Breast epithelium (tissue), 4 donors: ENCODE measurements at regions not wholly inside any gene's neighbourhood (a gene's known extent, or its start where the extent isn't known, plus 50 kb on each side); places are given as distances from the start of the nearest gene placed in this dataset.

Source experiments
- DNase-seq, 2 donors: peaks; one replicate each; pipeline ENCODE4 v3.0.0-alpha.2; 2019; ENCODE audit warnings: low spot score in 2 of 2
- H3K27ac ChIP-seq, 2 donors: fragments of 200-600 bp; sonication (generic) in 1 of 2; one replicate each; pipeline ENCODE4 v1.5.1; 2016 to 2019; ENCODE audit warnings: mild to moderate bottlenecking in 1 of 2
- H3K27me3 ChIP-seq, 2 donors: fragments of 200-600 bp; sonication (generic) in 1 of 2; one replicate each; pipeline versions ENCODE4 v1.5.1 to v1.6.0; 2017 to 2019; ENCODE audit warnings: control low read depth in 1 of 2, mild to moderate bottlenecking in 1 of 2
- H3K36me3 ChIP-seq: fragments of 200-600 bp; one replicate; pipeline ENCODE4 v1.5.1; 2019
- H3K4me1 ChIP-seq, 2 donors: fragments of 200-600 bp; sonication (generic); one replicate each; pipeline ENCODE4 v1.5.1; 2016 to 2019; ENCODE audit warnings: control low read depth in 1 of 2
- H3K4me3 ChIP-seq, 3 donors: fragments of 200-600 bp; sonication (generic); 1 replicate in 2 of 3; 2 replicates in 1 of 3; pipeline ENCODE4 v1.5.1; 2016 to 2019; ENCODE audit warnings: mild to moderate bottlenecking in 3 of 3, moderate library complexity in 2 of 3
- H3K9me3 ChIP-seq, 2 donors: fragments of 200-600 bp; sonication (generic) in 1 of 2; one replicate each; pipeline ENCODE4 v1.5.1; 2016 to 2019; ENCODE audit warnings: control low read depth in 1 of 2
- CTCF ChIP-seq, 3 donors: fragments of 450-650 bp; IDR thresholded peaks; one replicate each; pipeline ENCODE4 v1.5.1; 2016 to 2017; ENCODE audit warnings: antibody characterized with exemption in 3 of 3, mild to moderate bottlenecking in 3 of 3, moderate library complexity in 3 of 3
- POLR2A ChIP-seq: fragments of 450-650 bp; IDR thresholded peaks from one replicate; pipeline ENCODE4 v1.6.1; 2016; ENCODE audit warnings: antibody characterized with exemption, mild to moderate bottlenecking, moderate library complexity
- POLR2AphosphoS5 ChIP-seq, 3 donors: sonication (generic); formaldehyde crosslinking; IDR thresholded peaks; one replicate each; pipeline ENCODE4 v1.6.1; 2017; ENCODE audit warnings: antibody characterized with exemption in 3 of 3
- intact Hi-C: fragments of 100-400 bp; cut with DNase I; formaldehyde crosslinking; loops from one replicate; pipeline ENCODE4 v1.15.1; 2023; ENCODE audit warnings: low total_unique reads

GRCh38 chr10:32205670-32206069, 141.3 kb downstream of the EPC1 start:
- Histone ChIP-seq H3K4me1 (no peaks in the 10 kb centered on the region), H3K9me3 (peaks cover 0 to 3% of the 10 kb centered on the region in 2 donors), H3K27ac (no peak overlapping the region), H3K36me3 (no peaks in the 10 kb centered on the region), H3K27me3 (no peaks in the 10 kb centered on the region), H3K4me3 (no peak overlapping the region)
- intact Hi-C loops = no loop called here
- no peak for DNase-seq
- TF ChIP-seq CTCF (IDR thresholded peaks at IDR 0.05) (no peak), POLR2AphosphoS5 (IDR thresholded peaks at IDR 0.05) (no peak), POLR2A (no peak)

DNA sequence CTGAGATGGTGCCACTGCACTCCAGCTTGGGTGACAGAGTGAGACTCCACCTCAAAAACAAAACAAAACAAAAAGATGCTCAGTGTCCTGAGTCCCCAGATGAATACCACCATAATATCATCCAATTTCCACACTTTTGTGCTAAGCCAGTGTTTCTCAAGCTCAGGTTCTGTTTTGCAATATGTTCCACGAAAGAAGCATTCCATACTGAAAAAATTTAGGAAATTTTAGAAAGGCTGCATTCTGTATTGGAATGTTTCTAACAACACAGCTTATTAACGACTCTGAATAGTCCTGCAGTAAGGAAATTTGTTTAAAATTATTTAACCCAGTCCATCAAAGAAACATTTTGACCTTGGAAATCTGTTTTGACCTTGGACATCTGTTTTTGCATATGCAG, 142.4 kb downstream of the EPC1 start:
- intact Hi-C loops = no loop called here
- no peak for TF ChIP-seq POLR2AphosphoS5 (IDR thresholded peaks at IDR 0.05)
- TF ChIP-seq POLR2A = no peak
- no peak for TF ChIP-seq CTCF (IDR thresholded peaks at IDR 0.05)
- H3K36me3 ChIP-seq = no peaks in the 10 kb centered on the region
- H3K27me3 ChIP-seq = no peaks in the 10 kb centered on the region
- DNase-seq = no peak
- no peak overlapping the region for H3K27ac ChIP-seq
- no peak overlapping the region for H3K4me3 ChIP-seq
- no peaks in the 10 kb centered on the region for H3K4me1 ChIP-seq
- peaks cover 0 to 3% of the 10 kb centered on the region in 2 donors for H3K9me3 ChIP-seq

GRCh38 chr10:32199714-32200394, 143.6 kb upstream of the KIF5B start:
- no peaks in the 10 kb centered on the region for H3K4me1 ChIP-seq
- no peak overlapping the region for H3K4me3 ChIP-seq
- H3K27ac ChIP-seq = no peak overlapping the region
- TF ChIP-seq POLR2AphosphoS5 (IDR thresholded peaks at IDR 0.05) = no peak
- TF ChIP-seq CTCF (IDR thresholded peaks at IDR 0.05) = no peak
- TF ChIP-seq POLR2A = no peak
- no peak for DNase-seq
- H3K27me3 ChIP-seq = no peaks in the 10 kb centered on the region
- H3K9me3 ChIP-seq = peaks cover 0 to 3% of the 10 kb centered on the region in 2 donors
- no peaks in the 10 kb centered on the region for H3K36me3 ChIP-seq
- intact Hi-C loops = no loop called here

- Histone ChIP-seq H3K36me3 (no peaks in the 10 kb centered on the region), H3K27me3 (no peaks in the 10 kb centered on the region), H3K9me3 (no peaks in the 10 kb centered on the region), H3K27ac (no peak overlapping the region), H3K4me3 (no peak overlapping the region), H3K4me1 (no peaks in the 10 kb centered on the region)
- TF ChIP-seq POLR2A (no peak), CTCF (IDR thresholded peaks at IDR 0.05) (no peak), POLR2AphosphoS5 (IDR thresholded peaks at IDR 0.05) (no peak)
- DNase-seq = no peak
- intact Hi-C loops = no loop called here
These were observed 141.2 kb upstream of the KIF5B start for GRCh38 chr10:32197423-32197822.

GRCh38 chr10:32190890-32191491, 134.8 kb upstream of the KIF5B start:
- DNase-seq = no peak
- H3K4me3 ChIP-seq = no peak overlapping the region
- H3K27ac ChIP-seq = no peak overlapping the region
- intact Hi-C loops = no loop called here
- TF ChIP-seq POLR2A = no peak
- TF ChIP-seq CTCF (IDR thresholded peaks at IDR 0.05) = peak; percentile 37 to 73 (median 72)
- no peaks in the 10 kb centered on the region for H3K4me1 ChIP-seq
- H3K27me3 ChIP-seq = no peaks in the 10 kb centered on the region
- H3K9me3 ChIP-seq = no peaks in the 10 kb centered on the region
- H3K36me3 ChIP-seq = no peaks in the 10 kb centered on the region
